ENCODE measurements at regions not wholly inside any gene's neighbourhood (a gene's known extent, or its start where the extent isn't known, plus 50 kb on each side); places are given as distances from the start of the nearest gene placed in this dataset.
"Not testable (repeated sequence)": the region's sequence is repeated elsewhere in the genome, so short reads cannot be mapped to it uniquely, and the experiment has no call there.

- DNase-seq, result not testable (repeated sequence)
Observed at GRCh38 chr6:43998592-43999243, 128.5 kb downstream of the MRPL14 start.

- not testable (repeated sequence) for DNase-seq
Observed at GRCh38 chr6:43997990-43998585, 129.2 kb downstream of the MRPL14 start.

- DNase-seq, result no peak
Observed at GRCh38 chr6:43997345-43997677, 129.9 kb downstream of the MRPL14 start.

- DNase-seq, result no peak
Observed at GRCh38 chr6:43996618-43997344, 130.5 kb downstream of the MRPL14 start.

- DNase-seq, result no peak
Observed at GRCh38 chr6:43995137-43995536, 132.1 kb downstream of the MRPL14 start.

GRCh38 chr6:43993881-43994523 lies 133.2 kb downstream of the MRPL14 start:
- no peak for DNase-seq

GRCh38 chr6:43992783-43993644 lies 134.2 kb downstream of the MRPL14 start:
- no peak for DNase-seq

- no peak for DNase-seq
Observed at GRCh38 chr6:43992126-43992663, 135.1 kb downstream of the MRPL14 start.

GRCh38 chr6:43990627-43991619 lies 136.3 kb downstream of the MRPL14 start:
- DNase-seq, result no peak

GRCh38 chr6:43990275-43990626 lies 137.0 kb downstream of the MRPL14 start:
- no peak for DNase-seq

- DNase-seq, result no peak
Observed at GRCh38 chr6:43989581-43990146, 137.6 kb downstream of the MRPL14 start.

- DNase-seq, result no peak
Observed at GRCh38 chr6:43988801-43989200, 138.5 kb downstream of the MRPL14 start.

- no peak for DNase-seq
Observed at GRCh38 chr6:43987838-43988439, 139.3 kb downstream of the MRPL14 start.

GRCh38 chr6:43986177-43986825 lies 141.0 kb downstream of the MRPL14 start:
- no peak for DNase-seq

- DNase-seq, result no peak
Observed at GRCh38 chr6:43985329-43985728, 141.9 kb downstream of the MRPL14 start.

- DNase-seq, result no peak
Observed at GRCh38 chr6:43984442-43985321, 142.6 kb downstream of the MRPL14 start.

- DNase-seq, result no peak
Observed at GRCh38 chr6:43983632-43984031, 143.6 kb downstream of the MRPL14 start.

- DNase-seq, result no peak
Observed at GRCh38 chr6:43983191-43983590, 144.1 kb downstream of the MRPL14 start.

Measured in occipital lobe (tissue), 1 donor.